GM23338 (cell line): ENCODE measurements at regions not wholly inside any gene's neighbourhood (a gene's known extent, or its start where the extent isn't known, plus 50 kb on each side); places are given as distances from the start of the nearest gene placed in this dataset.

ENCODE experiments used
- ATAC-seq: fragments of 200-7000 bp; cut with Tn5 transposase; 3 replicates; pipeline ENCODE4 v1.9.1; 2020
- DNase-seq: peaks from one replicate; pipeline ENCODE4 v3.0.0-alpha.2; 2015; ENCODE audit warnings: low spot score
- H2AFZ ChIP-seq: fragments of 200-600 bp; sonication (generic); 2 replicates; pipeline ENCODE4 v1.8.0; 2016; ENCODE audit warnings: antibody characterized with exemption, mild to moderate bottlenecking, moderate library complexity
- H3F3A ChIP-seq: fragments of 200-600 bp; sonication (generic); replicated peaks from 2 replicates; pipeline ENCODE4 v1.8.0; 2017; ENCODE audit warnings: antibody characterized with exemption, mixed run types, low read depth
- H3K27ac ChIP-seq: fragments of 200-600 bp; sonication (generic); 2 replicates; pipeline ENCODE4 v1.6.1; 2016; ENCODE audit warnings: low read depth
- H3K27me3 ChIP-seq: fragments of 200-600 bp; sonication (generic); 2 replicates; pipeline ENCODE4 v1.8.0; 2016; ENCODE audit warnings: mild to moderate bottlenecking, mixed run types, moderate library complexity; ENCODE audit not compliant: insufficient read depth
- H3K36me3 ChIP-seq: fragments of 200-600 bp; sonication (generic); 2 replicates; pipeline ENCODE4 v1.8.0; 2016; ENCODE audit warnings: mild to moderate bottlenecking; ENCODE audit not compliant: insufficient read depth
- H3K4me1 ChIP-seq: fragments of 200-600 bp; sonication (generic); 2 replicates; pipeline ENCODE4 v1.8.0; 2016; ENCODE audit warnings: mild to moderate bottlenecking, moderate library complexity; ENCODE audit not compliant: insufficient read depth
- H3K4me2 ChIP-seq: fragments of 200-600 bp; sonication (generic); 2 replicates; pipeline ENCODE4 v1.7.1; 2017; ENCODE audit warnings: mixed run types
- H3K4me3 ChIP-seq: fragments of 200-600 bp; sonication (generic); 2 replicates; pipeline ENCODE4 v1.6.1; 2016; ENCODE audit warnings: mixed run types
- H3K79me2 ChIP-seq: fragments of 200-600 bp; sonication (generic); replicated peaks from 2 replicates; pipeline ENCODE4 v1.8.0; 2017; ENCODE audit warnings: mild to moderate bottlenecking; ENCODE audit not compliant: insufficient read depth
- H3K9me2 ChIP-seq: fragments of 200-600 bp; sonication (generic); 2 replicates; pipeline ENCODE4 v1.8.0; 2017; ENCODE audit not compliant: insufficient read depth
- H4K20me1 ChIP-seq: fragments of 200-600 bp; sonication (generic); replicated peaks from 2 replicates; pipeline ENCODE4 v1.8.0; 2017; ENCODE audit warnings: mild to moderate bottlenecking; ENCODE audit not compliant: insufficient read depth
- H3K27ac Mint-ChIP-seq: 2 replicates; pipeline ENCODE4 v1.8.0; 2020; ENCODE audit warnings: inconsistent platforms, mild to moderate bottlenecking, moderate library complexity, mixed read lengths
- H3K27me3 Mint-ChIP-seq: 3 replicates; pipeline ENCODE4 v1.8.0; 2022; ENCODE audit warnings: low read depth, mild to moderate bottlenecking, moderate library complexity, mixed read lengths, inconsistent platforms; ENCODE audit not compliant: insufficient read depth, poor library complexity
- H3K36me3 Mint-ChIP-seq: 3 replicates; pipeline ENCODE4 v1.8.0; 2021; ENCODE audit warnings: low read depth, mild to moderate bottlenecking, inconsistent platforms, moderate library complexity, mixed read lengths
- H3K4me1 Mint-ChIP-seq: 3 replicates; pipeline ENCODE4 v1.8.0; 2020; ENCODE audit warnings: mild to moderate bottlenecking, inconsistent platforms, mixed read lengths
- H3K4me3 Mint-ChIP-seq: 3 replicates; pipeline ENCODE4 v1.8.0; 2021; ENCODE audit warnings: moderate library complexity, mild to moderate bottlenecking, inconsistent platforms, mixed read lengths
- H3K9me3 Mint-ChIP-seq: 3 replicates; pipeline ENCODE4 v1.8.0; 2020; ENCODE audit warnings: moderate library complexity, mild to moderate bottlenecking, inconsistent platforms, mixed read lengths
- CREB1 ChIP-seq: fragments of 250-450 bp; sonication (Bioruptor Pico); IDR thresholded peaks from 2 replicates; pipeline ENCODE4 v1.5.0; 2020; ENCODE audit warnings: low read depth, mild to moderate bottlenecking, moderate library complexity
- ETS1 ChIP-seq: IDR thresholded peaks from 2 replicates; pipeline ENCODE4 v1.6.1; 2016; ENCODE audit warnings: antibody characterized with exemption
- EZH2 ChIP-seq: fragments of 200-600 bp; sonication (generic); IDR thresholded peaks from one replicate; pipeline ENCODE4 v1.8.0; 2017; ENCODE audit warnings: antibody characterized with exemption, mild to moderate bottlenecking, low read depth; ENCODE audit not compliant: unreplicated experiment
- EZH2phosphoT487 ChIP-seq: fragments of 200-600 bp; sonication (generic); IDR thresholded peaks from one replicate; pipeline ENCODE4 v1.8.1; 2018; ENCODE audit warnings: antibody characterized with exemption; ENCODE audit not compliant: unreplicated experiment
- JUNB ChIP-seq: IDR thresholded peaks from one replicate; pipeline ENCODE4 v1.6.1; 2016; ENCODE audit warnings: antibody characterized with exemption; ENCODE audit not compliant: unreplicated experiment
- NANOG ChIP-seq: IDR thresholded peaks from 2 replicates; pipeline ENCODE4 v1.6.1; 2016; ENCODE audit warnings: antibody characterized with exemption, borderline replicate concordance
- POLR2AphosphoS5 ChIP-seq: IDR thresholded peaks from 2 replicates; pipeline ENCODE4 v1.6.1; 2016; ENCODE audit warnings: antibody characterized with exemption, low read depth
- STAT1 ChIP-seq: IDR thresholded peaks from one replicate; pipeline ENCODE4 v1.6.1; 2016; ENCODE audit warnings: antibody characterized with exemption; ENCODE audit not compliant: unreplicated experiment
- ZNF114 ChIP-seq: fragments of 250-450 bp; sonication (Bioruptor Pico); IDR thresholded peaks from 2 replicates; pipeline ENCODE4 v1.5.0; 2020; ENCODE audit warnings: mild to moderate bottlenecking, moderate library complexity
- ZNF331 ChIP-seq: fragments of 250-450 bp; sonication (Bioruptor Pico); IDR thresholded peaks from 2 replicates; pipeline ENCODE4 v1.5.0; 2020; ENCODE audit warnings: low read depth, mild to moderate bottlenecking, moderate library complexity
- TF ChIP-seq, protein P1 (sequence below), 2 experiments: fragments of 200-600 bp in 1 of 2; sonication (generic) in 1 of 2; conservative IDR thresholded peaks; 2 replicates each; pipeline versions ENCODE4 v1.5.1 to v1.6.1; 2016 to 2017; ENCODE audit warnings: antibody characterized with exemption in 2 of 2, low read depth in 2 of 2, mild to moderate bottlenecking in 2 of 2, moderate library complexity in 1 of 2
- TF ChIP-seq, protein P2 (sequence below): IDR thresholded peaks from one replicate; pipeline ENCODE4 v1.6.1; 2018; ENCODE audit warnings: antibody characterized with exemption; ENCODE audit not compliant: unreplicated experiment
- TF ChIP-seq, protein P3 (sequence below): fragments of 250-450 bp; sonication (Bioruptor Pico); IDR thresholded peaks from 2 replicates; pipeline ENCODE4 v1.5.0; 2020; ENCODE audit warnings: mild to moderate bottlenecking, moderate library complexity

DNA sequence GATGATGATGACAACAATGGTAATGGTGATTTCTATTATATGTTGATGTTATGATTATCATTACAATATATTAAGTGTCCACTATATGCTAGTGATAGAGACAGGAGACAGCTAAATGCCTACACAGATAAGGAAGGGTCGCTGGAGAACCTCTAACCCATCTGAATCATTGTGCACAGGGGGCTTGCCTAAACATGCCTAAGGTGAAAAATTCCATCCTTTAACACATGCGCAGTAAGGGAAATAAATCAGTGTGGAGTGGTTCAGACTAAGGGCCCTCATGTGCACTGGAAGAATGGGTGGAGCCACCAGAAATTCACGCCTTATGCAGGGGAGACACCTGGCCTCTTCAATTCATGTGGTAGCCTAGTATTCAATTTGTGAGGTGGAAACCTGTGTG lies 120.4 kb downstream of the TPBG start:
- no peaks in the 10 kb centered on the region for H3K27me3 ChIP-seq
- no peaks in the 10 kb centered on the region for H3K27me3 Mint-ChIP-seq
- H3K27ac Mint-ChIP-seq = no peak overlapping the region
- H3K36me3 ChIP-seq = peaks cover 29% of the 10 kb centered on the region
- no peaks in the 10 kb centered on the region for H4K20me1 ChIP-seq
- H3K36me3 Mint-ChIP-seq = peaks cover 47% of the 10 kb centered on the region
- peaks cover 53% of the 10 kb centered on the region for H3K9me3 Mint-ChIP-seq
- H2AFZ ChIP-seq = no peak overlapping the region
- H3K4me3 ChIP-seq = no peak overlapping the region
- no peaks in the 10 kb centered on the region for H3K79me2 ChIP-seq
- H3K4me2 ChIP-seq = no peak overlapping the region
- ATAC-seq (no peak), DNase-seq (no peak)
- H3K4me1 ChIP-seq = no peaks in the 10 kb centered on the region
- peaks cover 5% of the 10 kb centered on the region; the same call in 2 of the 3 replicates for H3K4me1 Mint-ChIP-seq
- H3F3A ChIP-seq = no peaks in the 10 kb centered on the region
- H3K27ac ChIP-seq = no peak overlapping the region
- H3K4me3 Mint-ChIP-seq = no peak overlapping the region
- peaks cover 2% of the 10 kb centered on the region; the same call in 1 of the 2 replicates for H3K9me2 ChIP-seq
- TF ChIP-seq, protein P1, sequence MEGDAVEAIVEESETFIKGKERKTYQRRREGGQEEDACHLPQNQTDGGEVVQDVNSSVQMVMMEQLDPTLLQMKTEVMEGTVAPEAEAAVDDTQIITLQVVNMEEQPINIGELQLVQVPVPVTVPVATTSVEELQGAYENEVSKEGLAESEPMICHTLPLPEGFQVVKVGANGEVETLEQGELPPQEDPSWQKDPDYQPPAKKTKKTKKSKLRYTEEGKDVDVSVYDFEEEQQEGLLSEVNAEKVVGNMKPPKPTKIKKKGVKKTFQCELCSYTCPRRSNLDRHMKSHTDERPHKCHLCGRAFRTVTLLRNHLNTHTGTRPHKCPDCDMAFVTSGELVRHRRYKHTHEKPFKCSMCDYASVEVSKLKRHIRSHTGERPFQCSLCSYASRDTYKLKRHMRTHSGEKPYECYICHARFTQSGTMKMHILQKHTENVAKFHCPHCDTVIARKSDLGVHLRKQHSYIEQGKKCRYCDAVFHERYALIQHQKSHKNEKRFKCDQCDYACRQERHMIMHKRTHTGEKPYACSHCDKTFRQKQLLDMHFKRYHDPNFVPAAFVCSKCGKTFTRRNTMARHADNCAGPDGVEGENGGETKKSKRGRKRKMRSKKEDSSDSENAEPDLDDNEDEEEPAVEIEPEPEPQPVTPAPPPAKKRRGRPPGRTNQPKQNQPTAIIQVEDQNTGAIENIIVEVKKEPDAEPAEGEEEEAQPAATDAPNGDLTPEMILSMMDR (conservative IDR thresholded peaks at IDR 0.05; ENCODE audit: low read depth in 2 of 2) = no peak
- TF ChIP-seq ETS1 (no peak), ZNF114 (CRISPR knock-in tag) (no peak), CREB1 (CRISPR knock-in tag) (no peak), EZH2phosphoT487 (no peak), NANOG (no peak), ZNF331 (no peak), STAT1 (no peak), POLR2AphosphoS5 (no peak), EZH2 (no peak), JUNB (no peak)
- TF ChIP-seq, protein P2, sequence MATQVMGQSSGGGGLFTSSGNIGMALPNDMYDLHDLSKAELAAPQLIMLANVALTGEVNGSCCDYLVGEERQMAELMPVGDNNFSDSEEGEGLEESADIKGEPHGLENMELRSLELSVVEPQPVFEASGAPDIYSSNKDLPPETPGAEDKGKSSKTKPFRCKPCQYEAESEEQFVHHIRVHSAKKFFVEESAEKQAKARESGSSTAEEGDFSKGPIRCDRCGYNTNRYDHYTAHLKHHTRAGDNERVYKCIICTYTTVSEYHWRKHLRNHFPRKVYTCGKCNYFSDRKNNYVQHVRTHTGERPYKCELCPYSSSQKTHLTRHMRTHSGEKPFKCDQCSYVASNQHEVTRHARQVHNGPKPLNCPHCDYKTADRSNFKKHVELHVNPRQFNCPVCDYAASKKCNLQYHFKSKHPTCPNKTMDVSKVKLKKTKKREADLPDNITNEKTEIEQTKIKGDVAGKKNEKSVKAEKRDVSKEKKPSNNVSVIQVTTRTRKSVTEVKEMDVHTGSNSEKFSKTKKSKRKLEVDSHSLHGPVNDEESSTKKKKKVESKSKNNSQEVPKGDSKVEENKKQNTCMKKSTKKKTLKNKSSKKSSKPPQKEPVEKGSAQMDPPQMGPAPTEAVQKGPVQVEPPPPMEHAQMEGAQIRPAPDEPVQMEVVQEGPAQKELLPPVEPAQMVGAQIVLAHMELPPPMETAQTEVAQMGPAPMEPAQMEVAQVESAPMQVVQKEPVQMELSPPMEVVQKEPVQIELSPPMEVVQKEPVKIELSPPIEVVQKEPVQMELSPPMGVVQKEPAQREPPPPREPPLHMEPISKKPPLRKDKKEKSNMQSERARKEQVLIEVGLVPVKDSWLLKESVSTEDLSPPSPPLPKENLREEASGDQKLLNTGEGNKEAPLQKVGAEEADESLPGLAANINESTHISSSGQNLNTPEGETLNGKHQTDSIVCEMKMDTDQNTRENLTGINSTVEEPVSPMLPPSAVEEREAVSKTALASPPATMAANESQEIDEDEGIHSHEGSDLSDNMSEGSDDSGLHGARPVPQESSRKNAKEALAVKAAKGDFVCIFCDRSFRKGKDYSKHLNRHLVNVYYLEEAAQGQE = no peak
- TF ChIP-seq, protein P3, sequence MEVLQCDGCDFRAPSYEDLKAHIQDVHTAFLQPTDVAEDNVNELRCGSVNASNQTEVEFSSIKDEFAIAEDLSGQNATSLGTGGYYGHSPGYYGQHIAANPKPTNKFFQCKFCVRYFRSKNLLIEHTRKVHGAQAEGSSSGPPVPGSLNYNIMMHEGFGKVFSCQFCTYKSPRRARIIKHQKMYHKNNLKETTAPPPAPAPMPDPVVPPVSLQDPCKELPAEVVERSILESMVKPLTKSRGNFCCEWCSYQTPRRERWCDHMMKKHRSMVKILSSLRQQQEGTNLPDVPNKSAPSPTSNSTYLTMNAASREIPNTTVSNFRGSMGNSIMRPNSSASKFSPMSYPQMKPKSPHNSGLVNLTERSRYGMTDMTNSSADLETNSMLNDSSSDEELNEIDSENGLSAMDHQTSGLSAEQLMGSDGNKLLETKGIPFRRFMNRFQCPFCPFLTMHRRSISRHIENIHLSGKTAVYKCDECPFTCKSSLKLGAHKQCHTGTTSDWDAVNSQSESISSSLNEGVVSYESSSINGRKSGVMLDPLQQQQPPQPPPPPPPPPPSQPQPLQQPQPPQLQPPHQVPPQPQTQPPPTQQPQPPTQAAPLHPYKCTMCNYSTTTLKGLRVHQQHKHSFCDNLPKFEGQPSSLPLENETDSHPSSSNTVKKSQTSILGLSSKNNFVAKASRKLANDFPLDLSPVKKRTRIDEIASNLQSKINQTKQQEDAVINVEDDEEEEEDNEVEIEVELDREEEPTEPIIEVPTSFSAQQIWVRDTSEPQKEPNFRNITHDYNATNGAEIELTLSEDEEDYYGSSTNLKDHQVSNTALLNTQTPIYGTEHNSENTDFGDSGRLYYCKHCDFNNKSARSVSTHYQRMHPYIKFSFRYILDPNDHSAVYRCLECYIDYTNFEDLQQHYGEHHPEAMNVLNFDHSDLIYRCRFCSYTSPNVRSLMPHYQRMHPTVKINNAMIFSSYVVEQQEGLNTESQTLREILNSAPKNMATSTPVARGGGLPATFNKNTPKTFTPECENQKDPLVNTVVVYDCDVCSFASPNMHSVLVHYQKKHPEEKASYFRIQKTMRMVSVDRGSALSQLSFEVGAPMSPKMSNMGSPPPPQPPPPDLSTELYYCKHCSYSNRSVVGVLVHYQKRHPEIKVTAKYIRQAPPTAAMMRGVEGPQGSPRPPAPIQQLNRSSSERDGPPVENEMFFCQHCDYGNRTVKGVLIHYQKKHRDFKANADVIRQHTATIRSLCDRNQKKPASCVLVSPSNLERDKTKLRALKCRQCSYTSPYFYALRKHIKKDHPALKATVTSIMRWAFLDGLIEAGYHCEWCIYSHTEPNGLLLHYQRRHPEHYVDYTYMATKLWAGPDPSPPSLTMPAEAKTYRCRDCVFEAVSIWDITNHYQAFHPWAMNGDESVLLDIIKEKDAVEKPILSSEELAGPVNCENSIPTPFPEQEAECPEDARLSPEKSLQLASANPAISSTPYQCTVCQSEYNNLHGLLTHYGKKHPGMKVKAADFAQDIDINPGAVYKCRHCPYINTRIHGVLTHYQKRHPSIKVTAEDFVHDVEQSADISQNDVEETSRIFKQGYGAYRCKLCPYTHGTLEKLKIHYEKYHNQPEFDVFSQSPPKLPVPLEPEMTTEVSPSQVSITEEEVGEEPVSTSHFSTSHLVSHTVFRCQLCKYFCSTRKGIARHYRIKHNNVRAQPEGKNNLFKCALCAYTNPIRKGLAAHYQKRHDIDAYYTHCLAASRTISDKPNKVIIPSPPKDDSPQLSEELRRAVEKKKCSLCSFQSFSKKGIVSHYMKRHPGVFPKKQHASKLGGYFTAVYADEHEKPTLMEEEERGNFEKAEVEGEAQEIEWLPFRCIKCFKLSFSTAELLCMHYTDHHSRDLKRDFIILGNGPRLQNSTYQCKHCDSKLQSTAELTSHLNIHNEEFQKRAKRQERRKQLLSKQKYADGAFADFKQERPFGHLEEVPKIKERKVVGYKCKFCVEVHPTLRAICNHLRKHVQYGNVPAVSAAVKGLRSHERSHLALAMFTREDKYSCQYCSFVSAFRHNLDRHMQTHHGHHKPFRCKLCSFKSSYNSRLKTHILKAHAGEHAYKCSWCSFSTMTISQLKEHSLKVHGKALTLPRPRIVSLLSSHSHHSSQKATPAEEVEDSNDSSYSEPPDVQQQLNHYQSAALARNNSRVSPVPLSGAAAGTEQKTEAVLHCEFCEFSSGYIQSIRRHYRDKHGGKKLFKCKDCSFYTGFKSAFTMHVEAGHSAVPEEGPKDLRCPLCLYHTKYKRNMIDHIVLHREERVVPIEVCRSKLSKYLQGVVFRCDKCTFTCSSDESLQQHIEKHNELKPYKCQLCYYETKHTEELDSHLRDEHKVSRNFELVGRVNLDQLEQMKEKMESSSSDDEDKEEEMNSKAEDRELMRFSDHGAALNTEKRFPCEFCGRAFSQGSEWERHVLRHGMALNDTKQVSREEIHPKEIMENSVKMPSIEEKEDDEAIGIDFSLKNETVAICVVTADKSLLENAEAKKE = no peak
